ENCODE measurements at regions not wholly inside any gene's neighbourhood (a gene's known extent, or its start where the extent isn't known, plus 50 kb on each side); places are given as distances from the start of the nearest gene placed in this dataset.

- TF ChIP-seq CTCF (conservative IDR thresholded peaks at IDR 0.05 in 1 of 2, IDR thresholded peaks at IDR 0.05 in 1 of 2; ENCODE audit: low read depth in 1 of 2, low read length in 2 of 2) (no peak), EZH2 (IDR thresholded peaks at IDR 0.05; ENCODE audit: low read length, missing control alignments) (no peak)
Measured at GRCh38 chr14:29993143-29993542, 65.5 kb upstream of the PRKD1 start.
